Keratinocyte (primary cell): ENCODE measurements at regions not wholly inside any gene's neighbourhood (a gene's known extent, or its start where the extent isn't known, plus 50 kb on each side); places are given as distances from the start of the nearest gene placed in this dataset.

Experiments used
- DNase-seq: peaks from one replicate; pipeline ENCODE4 v3.0.0-alpha.2; 2011; ENCODE audit warnings: low read depth, missing footprints, low spot score
- FAIRE-seq: peaks from 2 replicates; lab custom pipeline; 2011; peaks lifted over from hg19 to GRCh38; lab: Jason Lieb, UNC
- H2AFZ ChIP-seq: 2 replicates; pipeline ENCODE4 v1.6.0; 2012; ENCODE audit warnings: low read length, control low read depth, inconsistent platforms; ENCODE audit not compliant: control insufficient read depth
- H3K27ac ChIP-seq: 2 replicates; pipeline ENCODE4 v1.5.1; 2011; ENCODE audit warnings: low read length; ENCODE audit not compliant: control insufficient read depth, insufficient read depth
- H3K27me3 ChIP-seq: 3 replicates; pipeline ENCODE4 v1.6.0; 2011; ENCODE audit warnings: low read length; ENCODE audit not compliant: control insufficient read depth, insufficient read depth; ENCODE audit errors: extremely low read depth
- H3K36me3 ChIP-seq, 2 experiments: 2 replicates in 1 of 2; 3 replicates in 1 of 2; pipeline ENCODE4 v1.5.1; 2011; ENCODE audit warnings: low read length in 2 of 2, mild to moderate bottlenecking in 1 of 2; ENCODE audit not compliant: control insufficient read depth in 2 of 2, insufficient read depth in 2 of 2; ENCODE audit errors: extremely low read depth in 1 of 2
- H3K4me1 ChIP-seq: 3 replicates; pipeline ENCODE4 v1.5.1; 2011; ENCODE audit warnings: low read length; ENCODE audit not compliant: control insufficient read depth, insufficient read depth; ENCODE audit errors: extremely low read depth
- H3K4me2 ChIP-seq: 3 replicates; pipeline ENCODE4 v1.6.0; 2011; ENCODE audit warnings: low read depth, low read length; ENCODE audit not compliant: control insufficient read depth, insufficient read depth; ENCODE audit errors: extremely low read depth
- H3K4me3 ChIP-seq, 3 experiments: fragments of 200-600 bp in 1 of 3; sonication (generic) in 1 of 3; 2 replicates in 2 of 3; 3 replicates in 1 of 3; pipeline ENCODE4 v1.5.1; 2011 to 2016; ENCODE audit warnings: low read length in 3 of 3, mild to moderate bottlenecking in 3 of 3, control low read depth in 2 of 3, inconsistent platforms in 1 of 3, low read depth in 1 of 3, mixed read lengths in 1 of 3, mixed run types in 1 of 3, moderate library complexity in 1 of 3; ENCODE audit not compliant: control insufficient read depth in 2 of 3, insufficient read depth in 2 of 3; ENCODE audit errors: extremely low read depth in 1 of 3
- H3K79me2 ChIP-seq: 2 replicates; pipeline ENCODE4 v1.6.0; 2012; ENCODE audit warnings: low read length; ENCODE audit not compliant: control insufficient read depth, insufficient read depth
- H3K9ac ChIP-seq: 3 replicates; pipeline ENCODE4 v1.6.0; 2011; ENCODE audit warnings: low read length; ENCODE audit not compliant: control insufficient read depth, insufficient read depth; ENCODE audit errors: extremely low read depth
- H3K9me1 ChIP-seq: 3 replicates; pipeline ENCODE4 v1.6.0; 2011; ENCODE audit warnings: low read length; ENCODE audit not compliant: control insufficient read depth, insufficient read depth; ENCODE audit errors: extremely low read depth
- H3K9me3 ChIP-seq: 2 replicates; pipeline ENCODE4 v1.5.1; 2012; ENCODE audit warnings: low read depth, low read length; ENCODE audit not compliant: control insufficient read depth
- H4K20me1 ChIP-seq: 3 replicates; pipeline ENCODE4 v1.6.0; 2011; ENCODE audit warnings: low read length; ENCODE audit not compliant: control insufficient read depth, insufficient read depth; ENCODE audit errors: extremely low read depth
- CTCF ChIP-seq, 3 experiments: IDR thresholded peaks in 1 of 3; conservative IDR thresholded peaks in 1 of 3; optimal IDR thresholded peaks in 1 of 3; 2 replicates in 2 of 3; 3 replicates in 1 of 3; pipeline versions ENCODE3 to v1.5.1; 2011; ENCODE audit warnings: low read length in 3 of 3, mild to moderate bottlenecking in 3 of 3, moderate library complexity in 2 of 3, control low read depth in 1 of 3, inconsistent platforms in 1 of 3; ENCODE audit not compliant: insufficient read depth in 2 of 3; ENCODE audit errors: extremely low read depth in 1 of 3
- EZH2 ChIP-seq: IDR thresholded peaks from one replicate; pipeline ENCODE4 v1.6.1; 2012; ENCODE audit warnings: inconsistent platforms, mild to moderate bottlenecking, low read length, moderate library complexity
- dilution Hi-C: fragments of 300-500 bp; cut with MboI; formaldehyde crosslinking; loops from one replicate; pipeline ENCODE4 v1.7.0; 2020; ENCODE audit warnings: low sequenced_read_pairs; ENCODE audit not compliant: extremely low pct_ligation_motif_present

DNA sequence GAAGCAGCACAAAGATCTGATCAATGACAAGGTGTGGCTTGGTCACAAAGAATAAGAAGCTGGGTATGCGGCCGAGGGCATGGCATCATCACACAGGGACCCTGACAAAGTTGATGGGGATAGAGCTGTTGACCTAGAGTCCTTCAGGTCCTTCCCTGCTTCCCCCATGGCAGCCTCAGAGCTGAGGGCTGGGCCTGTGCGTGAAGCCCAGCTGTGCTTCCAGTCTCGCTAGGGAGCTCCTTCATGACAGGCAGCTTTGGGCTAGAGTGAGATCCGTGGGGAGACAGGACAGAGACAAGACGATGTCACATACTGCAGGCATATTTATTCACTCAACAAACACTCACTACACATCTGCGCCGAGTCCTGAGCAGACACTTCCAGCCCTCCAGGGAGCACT is 56.4 kb upstream of the NEURL1B start:
- H3K79me2 ChIP-seq = no peaks in the 10 kb centered on the region
- TF ChIP-seq EZH2 (no peak), CTCF (optimal IDR thresholded peaks at IDR 0.05 in 1 of 3, IDR thresholded peaks at IDR 0.05 in 1 of 3, conservative IDR thresholded peaks at IDR 0.05 in 1 of 3; ENCODE audit: extremely low read depth in 1 of 3, insufficient read depth in 2 of 3, low read length in 3 of 3) (no peak)
- H3K36me3 ChIP-seq = no peaks in the 10 kb centered on the region
- no peaks in the 10 kb centered on the region for H3K9me1 ChIP-seq
- no peak overlapping the region for H3K4me3 ChIP-seq
- H4K20me1 ChIP-seq = no peaks in the 10 kb centered on the region
- DNase-seq (no peak), FAIRE-seq (no peak)
- H3K9ac ChIP-seq = no peak overlapping the region
- no peak overlapping the region for H3K27ac ChIP-seq
- dilution Hi-C loops = no loop called here
- peaks cover 20% of the 10 kb centered on the region for H3K27me3 ChIP-seq
- H3K9me3 ChIP-seq = no peaks in the 10 kb centered on the region
- no peak overlapping the region for H3K4me2 ChIP-seq
- H2AFZ ChIP-seq = no peak overlapping the region
- H3K4me1 ChIP-seq = no peaks in the 10 kb centered on the region

GRCh38 chr5:172583931-172584511 is 57.0 kb upstream of the NEURL1B start:
- FAIRE-seq = no peak

More at GRCh38 chr5:172583931-172584511, 57.0 kb upstream of the NEURL1B start:
- Histone ChIP-seq H3K9me3 (no peaks in the 10 kb centered on the region), H3K27me3 (peaks cover 24% of the 10 kb centered on the region), H3K4me3 (no peak overlapping the region), H3K4me2 (no peak overlapping the region), H3K9ac (no peak overlapping the region), H3K27ac (no peak overlapping the region), H3K36me3 (no peaks in the 10 kb centered on the region), H3K4me1 (no peaks in the 10 kb centered on the region), H4K20me1 (no peaks in the 10 kb centered on the region), H3K9me1 (no peaks in the 10 kb centered on the region), H3K79me2 (no peaks in the 10 kb centered on the region), H2AFZ (no peak overlapping the region)
- dilution Hi-C loops = no loop called here
- DNase-seq = no peak
- TF ChIP-seq CTCF (optimal IDR thresholded peaks at IDR 0.05 in 1 of 3, IDR thresholded peaks at IDR 0.05 in 1 of 3, conservative IDR thresholded peaks at IDR 0.05 in 1 of 3; ENCODE audit: extremely low read depth in 1 of 3, insufficient read depth in 2 of 3, low read length in 3 of 3) (no peak), EZH2 (no peak)
